ENCODE measurements at regions not wholly inside any gene's neighbourhood (a gene's known extent, or its start where the extent isn't known, plus 50 kb on each side); places are given as distances from the start of the nearest gene placed in this dataset.

GRCh38 chr9:13397220-13397619 lies 117.7 kb upstream of the MPDZ start:
- TF ChIP-seq RAD21 (conservative IDR thresholded peaks at IDR 0.05 in 1 of 2, IDR thresholded peaks at IDR 0.05 in 1 of 2) (no peak), JUN (IDR thresholded peaks at IDR 0.05) (no peak), PBX3 (IDR thresholded peaks at IDR 0.05) (no peak), PHF8 (IDR thresholded peaks at IDR 0.05; ENCODE audit: borderline replicate concordance, low read depth) (no peak), ZFP36 (IDR thresholded peaks at IDR 0.05; ENCODE audit: borderline replicate concordance, partially characterized antibody) (no peak), GATA3 (IDR thresholded peaks at IDR 0.05; ENCODE audit: borderline replicate concordance) (no peak), POLR2A (IDR thresholded peaks at IDR 0.05; ENCODE audit: low read length) (no peak), POLR2AphosphoS2 (conservative IDR thresholded peaks at IDR 0.05; ENCODE audit: low read length) (no peak)
- TF ChIP-seq, protein P1, sequence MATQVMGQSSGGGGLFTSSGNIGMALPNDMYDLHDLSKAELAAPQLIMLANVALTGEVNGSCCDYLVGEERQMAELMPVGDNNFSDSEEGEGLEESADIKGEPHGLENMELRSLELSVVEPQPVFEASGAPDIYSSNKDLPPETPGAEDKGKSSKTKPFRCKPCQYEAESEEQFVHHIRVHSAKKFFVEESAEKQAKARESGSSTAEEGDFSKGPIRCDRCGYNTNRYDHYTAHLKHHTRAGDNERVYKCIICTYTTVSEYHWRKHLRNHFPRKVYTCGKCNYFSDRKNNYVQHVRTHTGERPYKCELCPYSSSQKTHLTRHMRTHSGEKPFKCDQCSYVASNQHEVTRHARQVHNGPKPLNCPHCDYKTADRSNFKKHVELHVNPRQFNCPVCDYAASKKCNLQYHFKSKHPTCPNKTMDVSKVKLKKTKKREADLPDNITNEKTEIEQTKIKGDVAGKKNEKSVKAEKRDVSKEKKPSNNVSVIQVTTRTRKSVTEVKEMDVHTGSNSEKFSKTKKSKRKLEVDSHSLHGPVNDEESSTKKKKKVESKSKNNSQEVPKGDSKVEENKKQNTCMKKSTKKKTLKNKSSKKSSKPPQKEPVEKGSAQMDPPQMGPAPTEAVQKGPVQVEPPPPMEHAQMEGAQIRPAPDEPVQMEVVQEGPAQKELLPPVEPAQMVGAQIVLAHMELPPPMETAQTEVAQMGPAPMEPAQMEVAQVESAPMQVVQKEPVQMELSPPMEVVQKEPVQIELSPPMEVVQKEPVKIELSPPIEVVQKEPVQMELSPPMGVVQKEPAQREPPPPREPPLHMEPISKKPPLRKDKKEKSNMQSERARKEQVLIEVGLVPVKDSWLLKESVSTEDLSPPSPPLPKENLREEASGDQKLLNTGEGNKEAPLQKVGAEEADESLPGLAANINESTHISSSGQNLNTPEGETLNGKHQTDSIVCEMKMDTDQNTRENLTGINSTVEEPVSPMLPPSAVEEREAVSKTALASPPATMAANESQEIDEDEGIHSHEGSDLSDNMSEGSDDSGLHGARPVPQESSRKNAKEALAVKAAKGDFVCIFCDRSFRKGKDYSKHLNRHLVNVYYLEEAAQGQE (IDR thresholded peaks at IDR 0.05), result no peak
- TF ChIP-seq, protein P2, sequence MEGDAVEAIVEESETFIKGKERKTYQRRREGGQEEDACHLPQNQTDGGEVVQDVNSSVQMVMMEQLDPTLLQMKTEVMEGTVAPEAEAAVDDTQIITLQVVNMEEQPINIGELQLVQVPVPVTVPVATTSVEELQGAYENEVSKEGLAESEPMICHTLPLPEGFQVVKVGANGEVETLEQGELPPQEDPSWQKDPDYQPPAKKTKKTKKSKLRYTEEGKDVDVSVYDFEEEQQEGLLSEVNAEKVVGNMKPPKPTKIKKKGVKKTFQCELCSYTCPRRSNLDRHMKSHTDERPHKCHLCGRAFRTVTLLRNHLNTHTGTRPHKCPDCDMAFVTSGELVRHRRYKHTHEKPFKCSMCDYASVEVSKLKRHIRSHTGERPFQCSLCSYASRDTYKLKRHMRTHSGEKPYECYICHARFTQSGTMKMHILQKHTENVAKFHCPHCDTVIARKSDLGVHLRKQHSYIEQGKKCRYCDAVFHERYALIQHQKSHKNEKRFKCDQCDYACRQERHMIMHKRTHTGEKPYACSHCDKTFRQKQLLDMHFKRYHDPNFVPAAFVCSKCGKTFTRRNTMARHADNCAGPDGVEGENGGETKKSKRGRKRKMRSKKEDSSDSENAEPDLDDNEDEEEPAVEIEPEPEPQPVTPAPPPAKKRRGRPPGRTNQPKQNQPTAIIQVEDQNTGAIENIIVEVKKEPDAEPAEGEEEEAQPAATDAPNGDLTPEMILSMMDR (IDR thresholded peaks at IDR 0.05), result no peak

Measured in A549 (cell line).